ENCODE measurements at regions not wholly inside any gene's neighbourhood (a gene's known extent, or its start where the extent isn't known, plus 50 kb on each side); places are given as distances from the start of the nearest gene placed in this dataset.

- Histone ChIP-seq H3K27ac (no peak overlapping the region), H3K9me2 (ENCODE audit: insufficient read depth) (no peaks in the 10 kb centered on the region), H2AFZ (no peak overlapping the region), H3K4me2 (ENCODE audit: unreplicated experiment) (no peak overlapping the region), H3K9me3 (ENCODE audit: low read depth) (no peaks in the 10 kb centered on the region), H3K27me3 (replicated peaks; ENCODE audit: insufficient read depth) (peaks cover 32% of the 10 kb centered on the region), H3K36me3 (ENCODE audit: low read depth) (no peaks in the 10 kb centered on the region), H3K4me3 (no peak overlapping the region), H3K4me1 (ENCODE audit: insufficient read depth) (no peaks in the 10 kb centered on the region), H4K20me1 (ENCODE audit: insufficient read depth) (no peaks in the 10 kb centered on the region), H3F3A (ENCODE audit: insufficient read depth) (no peaks in the 10 kb centered on the region), H3K9ac (no peak overlapping the region), H3K79me2 (ENCODE audit: insufficient read depth) (no peaks in the 10 kb centered on the region)
- TF ChIP-seq EZH2phosphoT487 (IDR thresholded peaks at IDR 0.05; ENCODE audit: insufficient read depth, low read depth) = no peak
- TF ChIP-seq EZH2 (IDR thresholded peaks at IDR 0.05; ENCODE audit: insufficient read depth, poor library complexity, severe bottlenecking) = no peak
- in situ Hi-C loops (cut with MboI) = no loop called here
- 35 to 46% methylated on average over 6 of the region's 6 CpGs for WGBS, 2 experiments (ENCODE audit: low coverage in 1 of 2, low lambda C conversion rate in 2 of 2, missing lambda C conversion rate in 2 of 2)
- no peak for DNase-seq
Observed at GRCh38 chr15:98554272-98555172, 93.8 kb upstream of the IGF1R start.

DNA sequence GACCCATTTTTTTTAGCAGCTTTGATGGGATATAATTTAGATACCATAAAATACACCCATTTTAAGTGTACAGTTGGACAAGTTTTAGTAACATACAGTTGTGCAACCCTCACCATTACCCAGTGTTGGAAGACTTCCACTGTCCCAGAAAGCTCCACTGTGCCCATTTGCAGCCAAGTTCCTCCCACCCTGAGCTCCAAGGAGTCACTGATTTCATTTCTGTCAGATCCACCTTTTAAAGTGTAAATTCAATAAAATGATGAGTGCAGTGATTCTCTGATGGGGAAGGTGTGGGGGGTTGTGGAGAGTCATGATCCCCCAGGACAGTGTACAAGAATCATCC, 93.2 kb upstream of the IGF1R start:
- peaks cover 36% of the 10 kb centered on the region for H3K27me3 ChIP-seq (replicated peaks; ENCODE audit: insufficient read depth)
- in situ Hi-C loops (cut with MboI) = no loop called here
- H4K20me1 ChIP-seq (ENCODE audit: insufficient read depth) = no peaks in the 10 kb centered on the region

GRCh38 chr15:98556321-98556720, 92.0 kb upstream of the IGF1R start:
- no peaks in the 10 kb centered on the region for H3K36me3 ChIP-seq (ENCODE audit: low read depth)
- no peak overlapping the region for H3K4me3 ChIP-seq
- no peak overlapping the region for H3K4me2 ChIP-seq (ENCODE audit: unreplicated experiment)
- no peaks in the 10 kb centered on the region for H3K4me1 ChIP-seq (ENCODE audit: insufficient read depth)
- H3F3A ChIP-seq (ENCODE audit: insufficient read depth) = no peaks in the 10 kb centered on the region
- no peaks in the 10 kb centered on the region for H3K9me2 ChIP-seq (ENCODE audit: insufficient read depth)
- H3K79me2 ChIP-seq (ENCODE audit: insufficient read depth) = no peaks in the 10 kb centered on the region
- no peak for TF ChIP-seq EZH2phosphoT487 (IDR thresholded peaks at IDR 0.05; ENCODE audit: insufficient read depth, low read depth)
- no peak for TF ChIP-seq EZH2 (IDR thresholded peaks at IDR 0.05; ENCODE audit: insufficient read depth, poor library complexity, severe bottlenecking)
- in situ Hi-C loops (cut with MboI) = no loop called here
- 60 to 63% methylated on average over 4 of the region's 4 CpGs for WGBS, 2 experiments (ENCODE audit: low coverage in 1 of 2, low lambda C conversion rate in 2 of 2, missing lambda C conversion rate in 2 of 2)
- DNase-seq = no peak
- H3K27ac ChIP-seq = no peak overlapping the region
- no peaks in the 10 kb centered on the region for H4K20me1 ChIP-seq (ENCODE audit: insufficient read depth)
- H3K27me3 ChIP-seq (replicated peaks; ENCODE audit: insufficient read depth) = peaks cover 39% of the 10 kb centered on the region
- no peak overlapping the region for H2AFZ ChIP-seq
- H3K9me3 ChIP-seq (ENCODE audit: low read depth) = no peaks in the 10 kb centered on the region
- H3K9ac ChIP-seq = no peak overlapping the region

More for the DNA sequence above, 93.2 kb upstream of the IGF1R start:
- DNase-seq = no peak
- TF ChIP-seq EZH2 (IDR thresholded peaks at IDR 0.05; ENCODE audit: insufficient read depth, poor library complexity, severe bottlenecking) (no peak), EZH2phosphoT487 (IDR thresholded peaks at IDR 0.05; ENCODE audit: insufficient read depth, low read depth) (no peak)
- Histone ChIP-seq H3K27ac (no peak overlapping the region), H3K9me3 (ENCODE audit: low read depth) (no peaks in the 10 kb centered on the region), H3K9me2 (ENCODE audit: insufficient read depth) (no peaks in the 10 kb centered on the region), H3K4me3 (no peak overlapping the region), H3K4me2 (ENCODE audit: unreplicated experiment) (no peak overlapping the region), H3K9ac (no peak overlapping the region), H2AFZ (no peak overlapping the region), H3K36me3 (ENCODE audit: low read depth) (no peaks in the 10 kb centered on the region), H3K4me1 (ENCODE audit: insufficient read depth) (no peaks in the 10 kb centered on the region), H3K79me2 (ENCODE audit: insufficient read depth) (no peaks in the 10 kb centered on the region), H3F3A (ENCODE audit: insufficient read depth) (no peaks in the 10 kb centered on the region)

GRCh38 chr15:98560338-98560737, 88.0 kb upstream of the IGF1R start:
- Histone ChIP-seq H3K4me1 (ENCODE audit: insufficient read depth) (no peaks in the 10 kb centered on the region), H3K9me3 (ENCODE audit: low read depth) (no peaks in the 10 kb centered on the region), H3K27me3 (replicated peaks; ENCODE audit: insufficient read depth) (peaks cover 24% of the 10 kb centered on the region), H3K9me2 (ENCODE audit: insufficient read depth) (no peaks in the 10 kb centered on the region), H2AFZ (no peak overlapping the region), H3K4me2 (ENCODE audit: unreplicated experiment) (no peak overlapping the region), H3K36me3 (ENCODE audit: low read depth) (no peaks in the 10 kb centered on the region), H3K4me3 (no peak overlapping the region), H3F3A (ENCODE audit: insufficient read depth) (no peaks in the 10 kb centered on the region), H4K20me1 (ENCODE audit: insufficient read depth) (no peaks in the 10 kb centered on the region), H3K79me2 (ENCODE audit: insufficient read depth) (no peaks in the 10 kb centered on the region), H3K9ac (no peak overlapping the region), H3K27ac (no peak overlapping the region)
- DNase-seq = no peak
- TF ChIP-seq EZH2 (IDR thresholded peaks at IDR 0.05; ENCODE audit: insufficient read depth, poor library complexity, severe bottlenecking) (no peak), EZH2phosphoT487 (IDR thresholded peaks at IDR 0.05; ENCODE audit: insufficient read depth, low read depth) (no peak)
- WGBS, 2 experiments (ENCODE audit: low coverage in 1 of 2, low lambda C conversion rate in 2 of 2, missing lambda C conversion rate in 2 of 2) = 22 to 31% methylated on average over 5 of the region's 5 CpGs
- in situ Hi-C loops (cut with MboI) = no loop called here
